GM13977 (cell line): ENCODE measurements at regions not wholly inside any gene's neighbourhood (a gene's known extent, or its start where the extent isn't known, plus 50 kb on each side); places are given as distances from the start of the nearest gene placed in this dataset.
"Not testable (repeated sequence)": the region's sequence is repeated elsewhere in the genome, so short reads cannot be mapped to it uniquely, and the experiment has no call there.

Experiments
- DNase-seq: peaks from one replicate; pipeline ENCODE4 v3.0.0; 2012; ENCODE audit warnings: low spot score
- in situ Hi-C: fragments of 300-500 bp; cut with MboI; formaldehyde crosslinking; loops from one replicate; pipeline ENCODE4 v1.12.0; 2022; ENCODE audit warnings: low sequenced_read_pairs, low pct_unique_long_range_greater_than_20kb, mixed read lengths, inconsistent platforms; ENCODE audit not compliant: unreplicated experiment
- TF ChIP-seq, protein P1 (sequence below): IDR thresholded peaks from 2 replicates; pipeline ENCODE4 v1.5.1; 2012; ENCODE audit warnings: mild to moderate bottlenecking, control low read depth; ENCODE audit not compliant: insufficient read depth; ENCODE audit errors: extremely low read depth, missing control alignments

DNA sequence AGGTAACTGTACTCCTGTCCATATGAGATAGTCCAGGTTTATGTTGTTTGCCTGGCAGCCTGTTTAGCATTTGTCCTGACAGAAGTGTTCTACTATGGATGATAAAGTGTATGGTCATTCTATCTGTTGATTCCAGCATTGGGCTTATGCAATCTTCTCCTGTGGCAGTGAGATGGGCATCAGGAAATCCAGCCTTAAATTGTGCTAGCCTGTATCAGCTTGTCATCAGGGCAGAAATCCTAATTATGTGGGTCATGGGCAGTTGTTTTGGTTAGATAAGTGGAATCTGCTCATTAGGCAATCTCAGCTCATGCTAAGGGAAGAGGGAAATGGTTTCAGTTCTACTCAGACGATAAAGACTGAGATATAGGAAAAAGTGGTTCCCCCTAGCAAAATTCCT, 247.4 kb upstream of the CHD1 start:
- no peak for DNase-seq
- in situ Hi-C loops: no loop called here

DNA sequence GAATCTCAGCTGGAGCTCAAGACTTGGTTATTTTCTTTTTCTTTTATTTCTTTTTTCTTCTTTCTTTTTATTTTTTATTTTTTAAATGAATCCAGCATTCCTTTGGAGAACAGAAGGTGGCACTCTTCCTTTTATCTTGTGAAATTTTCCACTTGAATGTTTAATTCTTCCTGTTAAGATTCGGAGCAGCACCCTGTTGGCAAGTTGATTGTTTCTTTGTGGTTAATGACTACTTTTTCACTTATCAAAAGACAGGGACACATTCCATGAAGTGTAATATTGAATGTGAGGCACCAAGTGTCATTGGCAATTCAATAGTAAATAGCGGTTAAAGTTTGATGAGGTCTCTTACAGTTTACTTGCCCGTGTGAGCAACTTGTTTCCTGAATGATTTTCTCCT, 240.5 kb upstream of the CHD1 start:
- no peak for DNase-seq
- TF ChIP-seq, protein P1, sequence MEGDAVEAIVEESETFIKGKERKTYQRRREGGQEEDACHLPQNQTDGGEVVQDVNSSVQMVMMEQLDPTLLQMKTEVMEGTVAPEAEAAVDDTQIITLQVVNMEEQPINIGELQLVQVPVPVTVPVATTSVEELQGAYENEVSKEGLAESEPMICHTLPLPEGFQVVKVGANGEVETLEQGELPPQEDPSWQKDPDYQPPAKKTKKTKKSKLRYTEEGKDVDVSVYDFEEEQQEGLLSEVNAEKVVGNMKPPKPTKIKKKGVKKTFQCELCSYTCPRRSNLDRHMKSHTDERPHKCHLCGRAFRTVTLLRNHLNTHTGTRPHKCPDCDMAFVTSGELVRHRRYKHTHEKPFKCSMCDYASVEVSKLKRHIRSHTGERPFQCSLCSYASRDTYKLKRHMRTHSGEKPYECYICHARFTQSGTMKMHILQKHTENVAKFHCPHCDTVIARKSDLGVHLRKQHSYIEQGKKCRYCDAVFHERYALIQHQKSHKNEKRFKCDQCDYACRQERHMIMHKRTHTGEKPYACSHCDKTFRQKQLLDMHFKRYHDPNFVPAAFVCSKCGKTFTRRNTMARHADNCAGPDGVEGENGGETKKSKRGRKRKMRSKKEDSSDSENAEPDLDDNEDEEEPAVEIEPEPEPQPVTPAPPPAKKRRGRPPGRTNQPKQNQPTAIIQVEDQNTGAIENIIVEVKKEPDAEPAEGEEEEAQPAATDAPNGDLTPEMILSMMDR: no peak
- in situ Hi-C loops: no loop called here

More for the DNA sequence above, 247.4 kb upstream of the CHD1 start:
- TF ChIP-seq, protein P1: no peak

DNA sequence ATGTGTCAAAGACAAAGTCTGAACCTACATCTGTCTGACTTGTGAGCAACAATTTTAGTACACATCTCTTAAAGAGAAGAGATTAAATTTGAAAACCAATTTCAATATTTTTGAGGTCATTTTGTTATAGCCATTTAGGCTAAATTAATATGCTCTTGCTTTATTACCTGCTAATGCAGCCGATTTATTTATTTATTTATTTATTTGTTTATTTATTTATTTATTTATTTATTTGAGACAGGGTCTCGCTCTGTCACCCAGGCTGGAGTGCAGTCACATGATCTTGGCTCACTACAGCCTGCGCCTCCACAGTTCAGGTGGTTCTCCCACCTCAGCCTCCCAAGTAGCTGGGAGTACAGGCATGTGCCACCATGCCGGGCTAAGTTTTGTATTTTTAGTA, 232.7 kb upstream of the CHD1 start:
- in situ Hi-C loops, DNase-seq: not testable (repeated sequence)

DNA sequence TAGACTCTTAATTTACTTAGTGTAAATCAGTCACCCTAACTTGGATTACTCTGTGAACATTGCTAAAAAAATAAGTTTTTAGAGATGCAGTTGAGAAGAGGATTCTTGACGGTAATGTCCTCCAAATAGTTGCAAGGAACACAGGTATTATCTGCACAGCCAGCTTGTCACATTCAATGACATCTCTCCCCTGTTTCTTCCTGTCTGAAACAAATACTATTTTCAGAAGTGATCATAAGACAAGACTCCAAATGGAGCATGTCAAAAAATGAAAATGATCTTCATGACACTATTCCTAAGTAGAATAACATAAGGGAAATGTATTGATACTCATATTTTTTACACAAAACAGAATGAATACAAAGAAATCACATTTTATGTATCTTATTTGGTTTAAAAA, 227.9 kb upstream of the CHD1 start:
- TF ChIP-seq, protein P1: no peak
- no peak for DNase-seq
- in situ Hi-C loops: no loop called here

DNA sequence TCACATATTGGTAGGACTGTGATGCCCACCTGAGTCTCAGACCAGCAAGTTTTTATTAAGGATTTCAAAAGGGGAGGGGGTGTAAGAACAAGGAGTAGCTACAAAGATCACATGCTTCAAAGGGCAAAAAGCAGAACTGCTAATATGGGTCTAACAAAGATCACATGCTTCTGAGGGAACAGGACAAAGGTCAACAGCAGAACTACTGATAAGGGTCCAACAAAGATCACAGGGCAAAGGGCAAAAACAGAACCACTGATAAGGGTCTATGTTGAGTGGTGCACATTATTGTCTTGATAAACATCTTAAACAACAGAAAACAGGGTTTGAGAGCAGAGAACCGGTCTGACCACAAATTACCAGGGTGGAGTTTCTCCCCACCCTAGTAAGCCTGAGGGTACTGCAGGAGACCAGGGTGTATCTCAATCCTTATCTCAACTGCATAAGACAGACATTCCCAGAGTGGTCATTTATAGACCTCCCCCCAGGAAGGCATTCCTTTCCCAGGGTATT, 214.5 kb upstream of the CHD1 start:
- DNase-seq, in situ Hi-C loops: not testable (repeated sequence)

DNA sequence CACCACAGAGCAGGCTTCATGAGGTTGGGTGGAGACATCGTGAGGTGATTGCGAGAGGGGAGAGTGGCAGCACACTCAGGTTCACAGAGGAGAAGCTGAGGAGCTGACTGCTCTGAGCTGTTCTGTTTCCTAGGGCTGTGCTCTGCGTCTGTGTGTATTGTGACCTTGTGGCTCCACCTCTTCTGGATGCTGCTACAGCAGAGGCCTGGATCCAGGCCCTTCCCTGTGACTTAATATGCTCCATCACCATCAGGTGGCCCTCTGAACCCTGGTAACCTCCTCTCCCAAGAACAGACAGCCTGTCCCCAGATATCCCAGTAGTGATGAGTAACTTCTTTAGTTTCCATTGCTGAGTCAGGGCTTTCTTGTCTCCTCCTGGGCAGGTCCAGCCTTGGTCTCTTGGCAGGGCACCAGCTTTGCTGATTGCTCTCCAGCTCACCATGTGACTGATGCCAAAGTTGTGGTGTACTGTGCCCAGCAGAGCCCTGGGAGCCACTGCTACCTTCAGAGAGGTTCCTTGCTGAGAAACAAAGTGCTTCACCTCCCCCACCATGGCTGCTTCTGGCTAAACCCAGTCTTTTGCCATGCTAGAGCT, 212.8 kb upstream of the CHD1 start:
- TF ChIP-seq, protein P1: no peak
- no peak for DNase-seq
- in situ Hi-C loops: no loop called here

DNA sequence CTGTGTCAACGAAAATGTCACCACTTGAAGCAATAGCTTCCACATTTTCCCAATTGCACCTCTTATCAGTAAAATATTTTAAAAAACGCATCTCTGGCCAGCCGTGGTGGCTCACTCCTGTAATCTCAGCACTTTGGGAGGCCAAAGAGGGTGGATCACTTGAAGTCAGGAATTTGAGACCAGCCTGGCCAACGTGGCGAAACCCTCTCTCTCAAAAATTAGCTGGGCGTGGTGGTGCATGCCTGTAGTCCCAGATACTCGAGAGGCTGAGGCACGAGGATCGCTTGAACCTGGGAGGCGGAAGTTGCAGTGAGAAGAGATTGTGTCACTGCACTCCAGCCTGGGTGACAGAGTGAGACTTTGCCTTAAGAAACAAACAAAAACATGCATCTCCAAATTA, 210.1 kb upstream of the CHD1 start:
- TF ChIP-seq, protein P1: no peak
- in situ Hi-C loops: no loop called here
- no peak for DNase-seq

DNA sequence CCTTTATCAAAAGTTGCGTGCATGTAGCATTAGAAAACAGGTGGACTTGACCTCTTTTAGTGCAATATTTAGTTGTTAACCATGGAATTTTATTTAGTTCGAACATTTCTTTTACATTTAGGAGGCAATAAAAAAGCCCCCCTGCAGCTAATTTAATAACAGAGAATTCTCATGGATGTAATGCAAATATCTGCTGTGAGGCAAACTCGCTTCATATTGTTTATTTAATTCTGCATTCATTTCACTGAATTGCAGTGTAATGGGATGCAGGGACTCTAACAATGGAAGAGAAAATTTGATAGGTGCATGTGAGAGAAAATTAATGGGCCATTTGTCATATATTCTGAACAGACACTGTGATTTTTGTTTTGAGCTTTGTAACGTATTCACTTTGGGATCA, 205.1 kb upstream of the CHD1 start:
- in situ Hi-C loops: no loop called here
- TF ChIP-seq, protein P1: no peak
- DNase-seq: no peak
